GM23338 (cell line): ENCODE measurements at regions not wholly inside any gene's neighbourhood (a gene's known extent, or its start where the extent isn't known, plus 50 kb on each side); places are given as distances from the start of the nearest gene placed in this dataset.

Experiments used
- ATAC-seq: fragments of 200-7000 bp; cut with Tn5 transposase; 3 replicates; pipeline ENCODE4 v1.9.1; 2020
- DNase-seq: peaks from one replicate; pipeline ENCODE4 v3.0.0-alpha.2; 2015; ENCODE audit warnings: low spot score
- H2AFZ ChIP-seq: fragments of 200-600 bp; sonication (generic); 2 replicates; pipeline ENCODE4 v1.8.0; 2016; ENCODE audit warnings: antibody characterized with exemption, mild to moderate bottlenecking, moderate library complexity
- H3F3A ChIP-seq: fragments of 200-600 bp; sonication (generic); replicated peaks from 2 replicates; pipeline ENCODE4 v1.8.0; 2017; ENCODE audit warnings: antibody characterized with exemption, mixed run types, low read depth
- H3K27ac ChIP-seq: fragments of 200-600 bp; sonication (generic); 2 replicates; pipeline ENCODE4 v1.6.1; 2016; ENCODE audit warnings: low read depth
- H3K27me3 ChIP-seq: fragments of 200-600 bp; sonication (generic); 2 replicates; pipeline ENCODE4 v1.8.0; 2016; ENCODE audit warnings: mild to moderate bottlenecking, mixed run types, moderate library complexity; ENCODE audit not compliant: insufficient read depth
- H3K36me3 ChIP-seq: fragments of 200-600 bp; sonication (generic); 2 replicates; pipeline ENCODE4 v1.8.0; 2016; ENCODE audit warnings: mild to moderate bottlenecking; ENCODE audit not compliant: insufficient read depth
- H3K4me1 ChIP-seq: fragments of 200-600 bp; sonication (generic); 2 replicates; pipeline ENCODE4 v1.8.0; 2016; ENCODE audit warnings: mild to moderate bottlenecking, moderate library complexity; ENCODE audit not compliant: insufficient read depth
- H3K4me2 ChIP-seq: fragments of 200-600 bp; sonication (generic); 2 replicates; pipeline ENCODE4 v1.7.1; 2017; ENCODE audit warnings: mixed run types
- H3K4me3 ChIP-seq: fragments of 200-600 bp; sonication (generic); 2 replicates; pipeline ENCODE4 v1.6.1; 2016; ENCODE audit warnings: mixed run types
- H3K79me2 ChIP-seq: fragments of 200-600 bp; sonication (generic); replicated peaks from 2 replicates; pipeline ENCODE4 v1.8.0; 2017; ENCODE audit warnings: mild to moderate bottlenecking; ENCODE audit not compliant: insufficient read depth
- H3K9me2 ChIP-seq: fragments of 200-600 bp; sonication (generic); 2 replicates; pipeline ENCODE4 v1.8.0; 2017; ENCODE audit not compliant: insufficient read depth
- H4K20me1 ChIP-seq: fragments of 200-600 bp; sonication (generic); replicated peaks from 2 replicates; pipeline ENCODE4 v1.8.0; 2017; ENCODE audit warnings: mild to moderate bottlenecking; ENCODE audit not compliant: insufficient read depth
- H3K27ac Mint-ChIP-seq: 2 replicates; pipeline ENCODE4 v1.8.0; 2020; ENCODE audit warnings: inconsistent platforms, mild to moderate bottlenecking, moderate library complexity, mixed read lengths
- H3K27me3 Mint-ChIP-seq: 3 replicates; pipeline ENCODE4 v1.8.0; 2022; ENCODE audit warnings: low read depth, mild to moderate bottlenecking, moderate library complexity, mixed read lengths, inconsistent platforms; ENCODE audit not compliant: insufficient read depth, poor library complexity
- H3K36me3 Mint-ChIP-seq: 3 replicates; pipeline ENCODE4 v1.8.0; 2021; ENCODE audit warnings: low read depth, mild to moderate bottlenecking, inconsistent platforms, moderate library complexity, mixed read lengths
- H3K4me1 Mint-ChIP-seq: 3 replicates; pipeline ENCODE4 v1.8.0; 2020; ENCODE audit warnings: mild to moderate bottlenecking, inconsistent platforms, mixed read lengths
- H3K4me3 Mint-ChIP-seq: 3 replicates; pipeline ENCODE4 v1.8.0; 2021; ENCODE audit warnings: moderate library complexity, mild to moderate bottlenecking, inconsistent platforms, mixed read lengths
- H3K9me3 Mint-ChIP-seq: 3 replicates; pipeline ENCODE4 v1.8.0; 2020; ENCODE audit warnings: moderate library complexity, mild to moderate bottlenecking, inconsistent platforms, mixed read lengths
- CREB1 ChIP-seq: fragments of 250-450 bp; sonication (Bioruptor Pico); IDR thresholded peaks from 2 replicates; pipeline ENCODE4 v1.5.0; 2020; ENCODE audit warnings: low read depth, mild to moderate bottlenecking, moderate library complexity
- EZH2phosphoT487 ChIP-seq: fragments of 200-600 bp; sonication (generic); IDR thresholded peaks from one replicate; pipeline ENCODE4 v1.8.1; 2018; ENCODE audit warnings: antibody characterized with exemption; ENCODE audit not compliant: unreplicated experiment
- NANOG ChIP-seq: IDR thresholded peaks from 2 replicates; pipeline ENCODE4 v1.6.1; 2016; ENCODE audit warnings: antibody characterized with exemption, borderline replicate concordance
- POLR2AphosphoS5 ChIP-seq: IDR thresholded peaks from 2 replicates; pipeline ENCODE4 v1.6.1; 2016; ENCODE audit warnings: antibody characterized with exemption, low read depth
- ZNF331 ChIP-seq: fragments of 250-450 bp; sonication (Bioruptor Pico); IDR thresholded peaks from 2 replicates; pipeline ENCODE4 v1.5.0; 2020; ENCODE audit warnings: low read depth, mild to moderate bottlenecking, moderate library complexity
- TF ChIP-seq, protein P1 (sequence below): fragments of 250-450 bp; sonication (Bioruptor Pico); IDR thresholded peaks from 2 replicates; pipeline ENCODE4 v1.5.0; 2020; ENCODE audit warnings: mild to moderate bottlenecking, moderate library complexity
- TF ChIP-seq, protein P2 (sequence below), 2 experiments: fragments of 200-600 bp in 1 of 2; sonication (generic) in 1 of 2; conservative IDR thresholded peaks; 2 replicates each; pipeline versions ENCODE4 v1.5.1 to v1.6.1; 2016 to 2017; ENCODE audit warnings: antibody characterized with exemption in 2 of 2, low read depth in 2 of 2, mild to moderate bottlenecking in 2 of 2, moderate library complexity in 1 of 2
- TF ChIP-seq, protein P3 (sequence below): IDR thresholded peaks from 2 replicates; pipeline ENCODE4 v1.6.1; 2016; ENCODE audit warnings: antibody characterized with exemption

DNA sequence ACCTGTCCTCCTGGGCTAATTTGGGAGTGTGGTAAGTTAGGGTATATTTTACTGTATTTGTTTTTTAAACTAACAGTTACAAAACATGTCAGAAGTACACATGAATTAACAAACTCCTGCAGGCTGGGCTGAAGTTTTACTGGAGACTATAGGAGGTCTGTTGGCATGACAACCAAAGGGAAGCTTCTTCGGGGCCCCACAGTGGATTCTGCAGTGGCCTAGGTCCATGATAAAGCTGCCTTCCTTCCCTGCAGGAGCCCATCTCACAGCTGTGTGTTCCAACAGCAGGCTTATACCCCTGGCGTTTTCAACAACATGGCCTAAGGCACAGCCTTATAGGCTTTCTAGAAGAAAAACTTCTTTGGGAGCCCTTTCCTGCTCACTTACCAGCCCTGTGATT lies 128.0 kb upstream of the SETBP1 start:
- Histone ChIP-seq H4K20me1 (no peaks in the 10 kb centered on the region; the same call in 1 of the 2 replicates), H3K4me2 (no peak overlapping the region), H3K79me2 (no peaks in the 10 kb centered on the region), H2AFZ (no peak overlapping the region), H3K4me3 (no peak overlapping the region), H3K4me1 (no peaks in the 10 kb centered on the region), H3K36me3 (no peaks in the 10 kb centered on the region), H3F3A (no peaks in the 10 kb centered on the region), H3K27me3 (no peaks in the 10 kb centered on the region), H3K9me2 (peaks cover 11% of the 10 kb centered on the region), H3K27ac (no peak overlapping the region)
- peak; percentile 99 for ATAC-seq
- peaks cover 15% of the 10 kb centered on the region; the same call in 2 of the 3 replicates for H3K4me1 Mint-ChIP-seq
- no peaks in the 10 kb centered on the region for H3K27me3 Mint-ChIP-seq
- no peaks in the 10 kb centered on the region for H3K36me3 Mint-ChIP-seq
- peak; percentile 60 for DNase-seq
- H3K27ac Mint-ChIP-seq, result no peak overlapping the region
- no peak for TF ChIP-seq EZH2phosphoT487
- TF ChIP-seq, protein P1, sequence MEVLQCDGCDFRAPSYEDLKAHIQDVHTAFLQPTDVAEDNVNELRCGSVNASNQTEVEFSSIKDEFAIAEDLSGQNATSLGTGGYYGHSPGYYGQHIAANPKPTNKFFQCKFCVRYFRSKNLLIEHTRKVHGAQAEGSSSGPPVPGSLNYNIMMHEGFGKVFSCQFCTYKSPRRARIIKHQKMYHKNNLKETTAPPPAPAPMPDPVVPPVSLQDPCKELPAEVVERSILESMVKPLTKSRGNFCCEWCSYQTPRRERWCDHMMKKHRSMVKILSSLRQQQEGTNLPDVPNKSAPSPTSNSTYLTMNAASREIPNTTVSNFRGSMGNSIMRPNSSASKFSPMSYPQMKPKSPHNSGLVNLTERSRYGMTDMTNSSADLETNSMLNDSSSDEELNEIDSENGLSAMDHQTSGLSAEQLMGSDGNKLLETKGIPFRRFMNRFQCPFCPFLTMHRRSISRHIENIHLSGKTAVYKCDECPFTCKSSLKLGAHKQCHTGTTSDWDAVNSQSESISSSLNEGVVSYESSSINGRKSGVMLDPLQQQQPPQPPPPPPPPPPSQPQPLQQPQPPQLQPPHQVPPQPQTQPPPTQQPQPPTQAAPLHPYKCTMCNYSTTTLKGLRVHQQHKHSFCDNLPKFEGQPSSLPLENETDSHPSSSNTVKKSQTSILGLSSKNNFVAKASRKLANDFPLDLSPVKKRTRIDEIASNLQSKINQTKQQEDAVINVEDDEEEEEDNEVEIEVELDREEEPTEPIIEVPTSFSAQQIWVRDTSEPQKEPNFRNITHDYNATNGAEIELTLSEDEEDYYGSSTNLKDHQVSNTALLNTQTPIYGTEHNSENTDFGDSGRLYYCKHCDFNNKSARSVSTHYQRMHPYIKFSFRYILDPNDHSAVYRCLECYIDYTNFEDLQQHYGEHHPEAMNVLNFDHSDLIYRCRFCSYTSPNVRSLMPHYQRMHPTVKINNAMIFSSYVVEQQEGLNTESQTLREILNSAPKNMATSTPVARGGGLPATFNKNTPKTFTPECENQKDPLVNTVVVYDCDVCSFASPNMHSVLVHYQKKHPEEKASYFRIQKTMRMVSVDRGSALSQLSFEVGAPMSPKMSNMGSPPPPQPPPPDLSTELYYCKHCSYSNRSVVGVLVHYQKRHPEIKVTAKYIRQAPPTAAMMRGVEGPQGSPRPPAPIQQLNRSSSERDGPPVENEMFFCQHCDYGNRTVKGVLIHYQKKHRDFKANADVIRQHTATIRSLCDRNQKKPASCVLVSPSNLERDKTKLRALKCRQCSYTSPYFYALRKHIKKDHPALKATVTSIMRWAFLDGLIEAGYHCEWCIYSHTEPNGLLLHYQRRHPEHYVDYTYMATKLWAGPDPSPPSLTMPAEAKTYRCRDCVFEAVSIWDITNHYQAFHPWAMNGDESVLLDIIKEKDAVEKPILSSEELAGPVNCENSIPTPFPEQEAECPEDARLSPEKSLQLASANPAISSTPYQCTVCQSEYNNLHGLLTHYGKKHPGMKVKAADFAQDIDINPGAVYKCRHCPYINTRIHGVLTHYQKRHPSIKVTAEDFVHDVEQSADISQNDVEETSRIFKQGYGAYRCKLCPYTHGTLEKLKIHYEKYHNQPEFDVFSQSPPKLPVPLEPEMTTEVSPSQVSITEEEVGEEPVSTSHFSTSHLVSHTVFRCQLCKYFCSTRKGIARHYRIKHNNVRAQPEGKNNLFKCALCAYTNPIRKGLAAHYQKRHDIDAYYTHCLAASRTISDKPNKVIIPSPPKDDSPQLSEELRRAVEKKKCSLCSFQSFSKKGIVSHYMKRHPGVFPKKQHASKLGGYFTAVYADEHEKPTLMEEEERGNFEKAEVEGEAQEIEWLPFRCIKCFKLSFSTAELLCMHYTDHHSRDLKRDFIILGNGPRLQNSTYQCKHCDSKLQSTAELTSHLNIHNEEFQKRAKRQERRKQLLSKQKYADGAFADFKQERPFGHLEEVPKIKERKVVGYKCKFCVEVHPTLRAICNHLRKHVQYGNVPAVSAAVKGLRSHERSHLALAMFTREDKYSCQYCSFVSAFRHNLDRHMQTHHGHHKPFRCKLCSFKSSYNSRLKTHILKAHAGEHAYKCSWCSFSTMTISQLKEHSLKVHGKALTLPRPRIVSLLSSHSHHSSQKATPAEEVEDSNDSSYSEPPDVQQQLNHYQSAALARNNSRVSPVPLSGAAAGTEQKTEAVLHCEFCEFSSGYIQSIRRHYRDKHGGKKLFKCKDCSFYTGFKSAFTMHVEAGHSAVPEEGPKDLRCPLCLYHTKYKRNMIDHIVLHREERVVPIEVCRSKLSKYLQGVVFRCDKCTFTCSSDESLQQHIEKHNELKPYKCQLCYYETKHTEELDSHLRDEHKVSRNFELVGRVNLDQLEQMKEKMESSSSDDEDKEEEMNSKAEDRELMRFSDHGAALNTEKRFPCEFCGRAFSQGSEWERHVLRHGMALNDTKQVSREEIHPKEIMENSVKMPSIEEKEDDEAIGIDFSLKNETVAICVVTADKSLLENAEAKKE, result no peak
- no peak for TF ChIP-seq NANOG
- no peak for TF ChIP-seq ZNF331
- TF ChIP-seq, protein P2, sequence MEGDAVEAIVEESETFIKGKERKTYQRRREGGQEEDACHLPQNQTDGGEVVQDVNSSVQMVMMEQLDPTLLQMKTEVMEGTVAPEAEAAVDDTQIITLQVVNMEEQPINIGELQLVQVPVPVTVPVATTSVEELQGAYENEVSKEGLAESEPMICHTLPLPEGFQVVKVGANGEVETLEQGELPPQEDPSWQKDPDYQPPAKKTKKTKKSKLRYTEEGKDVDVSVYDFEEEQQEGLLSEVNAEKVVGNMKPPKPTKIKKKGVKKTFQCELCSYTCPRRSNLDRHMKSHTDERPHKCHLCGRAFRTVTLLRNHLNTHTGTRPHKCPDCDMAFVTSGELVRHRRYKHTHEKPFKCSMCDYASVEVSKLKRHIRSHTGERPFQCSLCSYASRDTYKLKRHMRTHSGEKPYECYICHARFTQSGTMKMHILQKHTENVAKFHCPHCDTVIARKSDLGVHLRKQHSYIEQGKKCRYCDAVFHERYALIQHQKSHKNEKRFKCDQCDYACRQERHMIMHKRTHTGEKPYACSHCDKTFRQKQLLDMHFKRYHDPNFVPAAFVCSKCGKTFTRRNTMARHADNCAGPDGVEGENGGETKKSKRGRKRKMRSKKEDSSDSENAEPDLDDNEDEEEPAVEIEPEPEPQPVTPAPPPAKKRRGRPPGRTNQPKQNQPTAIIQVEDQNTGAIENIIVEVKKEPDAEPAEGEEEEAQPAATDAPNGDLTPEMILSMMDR (conservative IDR thresholded peaks at IDR 0.05; ENCODE audit: low read depth in 2 of 2), result no peak
- H3K4me3 Mint-ChIP-seq, result no peak overlapping the region
- no peaks in the 10 kb centered on the region for H3K9me3 Mint-ChIP-seq

DNA sequence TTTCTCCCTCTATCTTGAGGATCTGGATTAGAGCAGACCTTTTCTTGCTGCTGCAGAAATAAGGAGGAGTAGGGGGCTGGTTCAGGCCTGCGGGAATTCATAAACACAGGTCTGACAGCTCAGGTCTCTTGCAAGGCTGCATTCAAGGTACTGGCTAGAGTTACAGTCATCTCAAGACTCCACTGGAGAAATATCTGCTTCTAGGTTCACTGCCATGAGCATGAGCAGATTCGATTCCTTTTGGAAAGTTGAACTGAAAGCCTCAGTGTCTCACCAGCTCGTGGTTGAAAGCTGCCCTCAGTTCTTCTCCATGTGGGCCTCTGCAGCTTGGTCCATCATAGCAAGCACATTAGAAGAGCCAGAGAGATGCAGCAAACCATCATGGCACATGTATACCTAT lies 124.4 kb upstream of the SETBP1 start:
- no peak overlapping the region for H3K4me2 ChIP-seq
- no peak for DNase-seq
- no peaks in the 10 kb centered on the region for H3K4me1 ChIP-seq
- Mint-ChIP-seq H3K36me3 (no peaks in the 10 kb centered on the region), H3K9me3 (no peaks in the 10 kb centered on the region), H3K27me3 (no peaks in the 10 kb centered on the region), H3K27ac (no peak overlapping the region), H3K4me3 (no peak overlapping the region), H3K4me1 (peaks cover 11% of the 10 kb centered on the region; the same call in 2 of the 3 replicates)
- TF ChIP-seq POLR2AphosphoS5, result no peak
- no peak for TF ChIP-seq NANOG
- TF ChIP-seq CREB1, result no peak
- TF ChIP-seq, protein P2 (conservative IDR thresholded peaks at IDR 0.05; ENCODE audit: low read depth in 2 of 2), result no peak
- TF ChIP-seq, protein P3, sequence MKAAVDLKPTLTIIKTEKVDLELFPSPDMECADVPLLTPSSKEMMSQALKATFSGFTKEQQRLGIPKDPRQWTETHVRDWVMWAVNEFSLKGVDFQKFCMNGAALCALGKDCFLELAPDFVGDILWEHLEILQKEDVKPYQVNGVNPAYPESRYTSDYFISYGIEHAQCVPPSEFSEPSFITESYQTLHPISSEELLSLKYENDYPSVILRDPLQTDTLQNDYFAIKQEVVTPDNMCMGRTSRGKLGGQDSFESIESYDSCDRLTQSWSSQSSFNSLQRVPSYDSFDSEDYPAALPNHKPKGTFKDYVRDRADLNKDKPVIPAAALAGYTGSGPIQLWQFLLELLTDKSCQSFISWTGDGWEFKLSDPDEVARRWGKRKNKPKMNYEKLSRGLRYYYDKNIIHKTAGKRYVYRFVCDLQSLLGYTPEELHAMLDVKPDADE, result no peak
- peaks cover 6% of the 10 kb centered on the region for H3K9me2 ChIP-seq
- H3K4me3 ChIP-seq, result no peak overlapping the region
- no peak overlapping the region for H2AFZ ChIP-seq
- no peak for ATAC-seq
- no peak overlapping the region for H3K27ac ChIP-seq
- no peaks in the 10 kb centered on the region for H3K36me3 ChIP-seq
- no peaks in the 10 kb centered on the region for H3K27me3 ChIP-seq
- H4K20me1 ChIP-seq, result no peaks in the 10 kb centered on the region; the same call in 1 of the 2 replicates
- H3K79me2 ChIP-seq, result no peaks in the 10 kb centered on the region
- no peaks in the 10 kb centered on the region for H3F3A ChIP-seq
